ENCODE measurements at regions not wholly inside any gene's neighbourhood (a gene's known extent, or its start where the extent isn't known, plus 50 kb on each side); places are given as distances from the start of the nearest gene placed in this dataset.
A peak's percentile ranks its signal among the peaks of the same experiment; 100 is the strongest.

DNA sequence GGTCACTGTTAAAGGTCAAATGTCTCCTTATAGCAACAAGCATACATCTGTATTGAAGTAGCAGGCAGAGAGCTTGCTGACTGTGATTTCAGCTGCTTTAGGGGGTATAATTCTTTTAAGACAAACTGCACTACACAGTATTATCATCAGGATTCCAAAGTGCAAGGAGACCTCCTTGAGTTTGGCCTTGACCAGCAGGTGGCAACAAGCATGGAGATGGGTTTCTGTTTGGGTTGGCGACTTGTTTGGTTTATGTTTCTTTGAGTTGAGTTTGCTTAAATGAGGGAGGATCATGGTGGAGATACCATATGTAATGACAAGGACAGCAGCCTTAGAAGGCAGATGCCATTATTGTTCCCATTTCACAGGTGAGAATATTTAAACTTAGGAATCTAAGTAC is 681.0 kb upstream of the ID2 start:
- Mint-ChIP-seq H3K27me3 (ENCODE audit: low read depth) (no peaks in the 10 kb centered on the region; the same call in 1 of the 2 replicates), H3K36me3 (ENCODE audit: insufficient read depth in 1 of 3, low read depth in 3 of 3) (no peaks in the 10 kb centered on the region), H3K27ac (no peak overlapping the region), H3K9me3 (no peaks in the 10 kb centered on the region), H3K4me3 (no peak overlapping the region), H3K4me1 (peaks cover 6 to 16% of the 10 kb centered on the region in 2 experiments)
- H3K56ac ChIP-seq (ENCODE audit: insufficient read length, low read depth, low read length): no peak overlapping the region
- H3K4ac ChIP-seq (ENCODE audit: low read depth, low read length): no peak overlapping the region
- no peaks in the 10 kb centered on the region for H3K27me3 ChIP-seq (ENCODE audit: insufficient read depth, low read length)
- H3K27ac ChIP-seq (ENCODE audit: insufficient read length, low read depth, low read length): no peak overlapping the region
- no peak for DNase-seq
- H2AK5ac ChIP-seq (ENCODE audit: insufficient read length, low read length): no peak overlapping the region
- H3K79me1 ChIP-seq (ENCODE audit: insufficient read depth, low read depth, low read length, poor library complexity, severe bottlenecking): no peaks in the 10 kb centered on the region
- H3K18ac ChIP-seq (ENCODE audit: insufficient read length, low read depth, low read length): no peak overlapping the region
- TF ChIP-seq, protein P1, sequence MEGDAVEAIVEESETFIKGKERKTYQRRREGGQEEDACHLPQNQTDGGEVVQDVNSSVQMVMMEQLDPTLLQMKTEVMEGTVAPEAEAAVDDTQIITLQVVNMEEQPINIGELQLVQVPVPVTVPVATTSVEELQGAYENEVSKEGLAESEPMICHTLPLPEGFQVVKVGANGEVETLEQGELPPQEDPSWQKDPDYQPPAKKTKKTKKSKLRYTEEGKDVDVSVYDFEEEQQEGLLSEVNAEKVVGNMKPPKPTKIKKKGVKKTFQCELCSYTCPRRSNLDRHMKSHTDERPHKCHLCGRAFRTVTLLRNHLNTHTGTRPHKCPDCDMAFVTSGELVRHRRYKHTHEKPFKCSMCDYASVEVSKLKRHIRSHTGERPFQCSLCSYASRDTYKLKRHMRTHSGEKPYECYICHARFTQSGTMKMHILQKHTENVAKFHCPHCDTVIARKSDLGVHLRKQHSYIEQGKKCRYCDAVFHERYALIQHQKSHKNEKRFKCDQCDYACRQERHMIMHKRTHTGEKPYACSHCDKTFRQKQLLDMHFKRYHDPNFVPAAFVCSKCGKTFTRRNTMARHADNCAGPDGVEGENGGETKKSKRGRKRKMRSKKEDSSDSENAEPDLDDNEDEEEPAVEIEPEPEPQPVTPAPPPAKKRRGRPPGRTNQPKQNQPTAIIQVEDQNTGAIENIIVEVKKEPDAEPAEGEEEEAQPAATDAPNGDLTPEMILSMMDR (conservative IDR thresholded peaks at IDR 0.05): peak; percentile 28; the same call in 2 of the 3 replicates
- H2BK15ac ChIP-seq (ENCODE audit: low read depth, low read length): no peak overlapping the region
- H3K9ac ChIP-seq (ENCODE audit: extremely low read depth, insufficient read length, low read length): no peak overlapping the region
- no peak overlapping the region for H4K8ac ChIP-seq (replicated peaks; ENCODE audit: insufficient read length, low read depth, low read length)
- H2BK20ac ChIP-seq (ENCODE audit: low read depth, low read length, poor library complexity, severe bottlenecking): no peak overlapping the region
- no peak overlapping the region for H2BK120ac ChIP-seq (ENCODE audit: low read depth, low read length, poor library complexity, severe bottlenecking)
- H3K14ac ChIP-seq (ENCODE audit: insufficient read depth, low read length): no peak overlapping the region
- no peaks in the 10 kb centered on the region for H3K4me1 ChIP-seq (ENCODE audit: insufficient read depth, low read length)
- no peak overlapping the region for H4K5ac ChIP-seq (ENCODE audit: insufficient read length, low read depth, low read length)
- no peak overlapping the region for H4K91ac ChIP-seq (ENCODE audit: insufficient read length, low read depth, low read length)
- no peak overlapping the region for H2BK5ac ChIP-seq (ENCODE audit: insufficient read length, low read length)
- no peak overlapping the region for H3T11ph ChIP-seq (ENCODE audit: low read length)
- H2AFZ ChIP-seq (ENCODE audit: low read length): no peak overlapping the region
- H3K4me2 ChIP-seq (ENCODE audit: insufficient read depth, insufficient read length, low read length): no peak overlapping the region
- no peaks in the 10 kb centered on the region for H3K9me3 ChIP-seq (ENCODE audit: control insufficient read depth, low read depth, low read length)
- no peaks in the 10 kb centered on the region for H4K20me1 ChIP-seq (ENCODE audit: control insufficient read depth, insufficient read depth, insufficient read length)
- no peaks in the 10 kb centered on the region for H3K23me2 ChIP-seq (ENCODE audit: insufficient read length, low read depth, low read length, poor library complexity, severe bottlenecking)
- no peak overlapping the region for H3K23ac ChIP-seq (ENCODE audit: insufficient read length, low read depth, low read length)
- no peak overlapping the region for H2BK12ac ChIP-seq (ENCODE audit: insufficient read length, low read depth, low read length)
- no CpG with 5 or more reads among the region's 1 CpG for WGBS (ENCODE audit: extremely low coverage, insufficient read length, low lambda C conversion rate)
- H3K79me2 ChIP-seq (ENCODE audit: insufficient read depth, low read length): no peaks in the 10 kb centered on the region

Data from H9 (cell line).